GM12873 (cell line): ENCODE measurements at regions not wholly inside any gene's neighbourhood (a gene's known extent, or its start where the extent isn't known, plus 50 kb on each side); places are given as distances from the start of the nearest gene placed in this dataset.

Source experiments
- TF ChIP-seq, protein P1 (sequence below): IDR thresholded peaks from 2 replicates; pipeline ENCODE4 v1.5.1; 2012; ENCODE audit warnings: low read depth, mild to moderate bottlenecking, moderate library complexity, low read length, control low read depth; ENCODE audit not compliant: insufficient read depth; ENCODE audit errors: missing control alignments

DNA sequence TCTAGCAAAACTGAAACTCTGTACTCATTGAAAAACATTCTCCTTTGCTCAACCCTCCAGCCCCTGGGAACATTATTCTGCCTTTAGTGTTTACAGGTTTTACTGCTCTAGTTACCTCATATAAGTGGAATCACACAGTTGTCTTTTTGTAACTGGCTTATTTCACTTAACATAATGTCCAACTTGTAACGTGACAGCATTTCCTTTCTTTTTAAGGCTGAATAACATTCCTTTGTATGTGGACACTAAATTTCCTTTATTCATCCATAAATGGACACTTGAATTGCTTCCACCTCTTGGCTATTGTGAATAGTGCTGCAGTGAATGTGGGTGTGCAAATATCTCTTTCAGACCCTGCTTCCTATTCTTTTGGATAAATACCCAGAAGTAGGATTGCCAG is 144.9 kb downstream of the ACTR3 start:
- TF ChIP-seq, protein P1, sequence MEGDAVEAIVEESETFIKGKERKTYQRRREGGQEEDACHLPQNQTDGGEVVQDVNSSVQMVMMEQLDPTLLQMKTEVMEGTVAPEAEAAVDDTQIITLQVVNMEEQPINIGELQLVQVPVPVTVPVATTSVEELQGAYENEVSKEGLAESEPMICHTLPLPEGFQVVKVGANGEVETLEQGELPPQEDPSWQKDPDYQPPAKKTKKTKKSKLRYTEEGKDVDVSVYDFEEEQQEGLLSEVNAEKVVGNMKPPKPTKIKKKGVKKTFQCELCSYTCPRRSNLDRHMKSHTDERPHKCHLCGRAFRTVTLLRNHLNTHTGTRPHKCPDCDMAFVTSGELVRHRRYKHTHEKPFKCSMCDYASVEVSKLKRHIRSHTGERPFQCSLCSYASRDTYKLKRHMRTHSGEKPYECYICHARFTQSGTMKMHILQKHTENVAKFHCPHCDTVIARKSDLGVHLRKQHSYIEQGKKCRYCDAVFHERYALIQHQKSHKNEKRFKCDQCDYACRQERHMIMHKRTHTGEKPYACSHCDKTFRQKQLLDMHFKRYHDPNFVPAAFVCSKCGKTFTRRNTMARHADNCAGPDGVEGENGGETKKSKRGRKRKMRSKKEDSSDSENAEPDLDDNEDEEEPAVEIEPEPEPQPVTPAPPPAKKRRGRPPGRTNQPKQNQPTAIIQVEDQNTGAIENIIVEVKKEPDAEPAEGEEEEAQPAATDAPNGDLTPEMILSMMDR: no peak

DNA sequence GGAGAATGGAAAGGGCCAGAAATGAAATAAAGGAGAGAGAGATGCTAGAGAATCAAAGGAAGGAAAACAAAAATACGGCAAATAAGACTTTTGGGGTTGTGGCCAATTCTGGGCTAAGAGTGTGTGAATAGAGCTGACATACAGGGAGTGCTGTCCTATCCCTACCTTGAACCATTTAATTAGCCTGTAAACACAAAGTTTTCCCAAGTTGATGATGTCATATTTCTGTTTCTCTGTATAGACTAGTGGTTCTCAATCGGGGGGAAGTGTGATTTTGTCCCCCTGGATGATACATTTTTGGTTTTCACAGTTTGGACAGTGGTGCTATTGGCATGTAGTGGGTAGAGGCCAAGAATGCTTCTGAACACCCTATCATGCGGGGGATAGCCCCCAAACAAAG is 148.8 kb downstream of the ACTR3 start:
- TF ChIP-seq, protein P1: no peak

DNA sequence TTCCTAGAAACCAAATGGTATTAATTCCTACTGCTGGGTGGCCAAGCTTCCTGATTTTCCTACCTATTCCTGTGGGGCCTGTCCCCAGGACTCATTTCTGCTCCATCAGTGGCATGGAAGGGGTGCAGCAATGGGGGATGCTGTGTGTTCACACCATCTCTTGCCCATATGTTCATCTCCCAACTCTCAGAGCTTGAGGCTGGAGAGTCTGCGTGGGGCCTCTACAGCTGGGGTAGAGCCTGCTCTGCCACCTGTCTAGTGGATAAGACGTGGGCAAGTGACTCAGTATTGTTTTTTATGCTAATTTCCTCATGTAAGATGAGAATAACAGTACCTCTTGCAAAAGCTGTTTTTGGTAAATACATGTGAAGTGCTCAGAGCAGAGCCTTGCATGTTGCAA is 149.8 kb downstream of the ACTR3 start:
- TF ChIP-seq, protein P1: no peak

DNA sequence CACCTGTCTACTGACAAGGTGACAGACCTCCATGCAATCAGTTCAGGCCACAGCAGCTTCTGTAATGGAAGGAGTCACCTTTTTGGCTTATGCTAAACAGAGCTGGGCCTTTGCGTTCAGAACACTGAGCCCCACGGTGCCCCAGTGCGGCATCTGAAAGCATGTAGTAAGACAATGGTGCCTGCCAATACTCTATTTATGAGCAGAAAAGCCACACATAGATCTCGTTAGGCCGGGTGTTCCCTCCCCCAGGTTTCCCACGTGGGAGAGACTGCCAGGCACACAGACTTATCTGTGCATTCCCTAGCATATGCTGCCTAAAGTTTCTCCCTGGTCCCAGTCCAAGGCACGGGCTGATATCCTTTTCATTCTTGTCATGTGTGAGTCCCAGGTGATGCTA is 150.9 kb downstream of the ACTR3 start:
- TF ChIP-seq, protein P1: no peak

DNA sequence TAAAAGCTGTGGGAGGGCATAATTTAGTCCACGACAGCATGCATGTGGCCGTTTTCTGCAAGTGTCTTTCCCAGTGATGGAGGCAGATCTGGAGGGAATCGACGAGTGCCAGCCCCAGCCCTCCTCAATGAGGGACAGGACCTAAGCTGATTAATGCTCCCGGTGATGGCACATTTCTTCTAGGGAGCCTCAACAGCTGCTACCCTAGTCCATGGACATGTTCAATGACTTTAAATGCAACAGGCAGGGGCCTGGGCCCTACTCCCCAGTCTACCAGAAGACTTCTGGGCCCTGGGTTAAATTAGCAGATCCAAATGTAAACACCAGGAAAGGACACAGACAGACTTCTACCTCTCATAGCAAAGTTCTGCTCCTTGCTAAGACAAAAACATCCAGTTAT is 155.1 kb downstream of the ACTR3 start:
- TF ChIP-seq, protein P1: no peak

DNA sequence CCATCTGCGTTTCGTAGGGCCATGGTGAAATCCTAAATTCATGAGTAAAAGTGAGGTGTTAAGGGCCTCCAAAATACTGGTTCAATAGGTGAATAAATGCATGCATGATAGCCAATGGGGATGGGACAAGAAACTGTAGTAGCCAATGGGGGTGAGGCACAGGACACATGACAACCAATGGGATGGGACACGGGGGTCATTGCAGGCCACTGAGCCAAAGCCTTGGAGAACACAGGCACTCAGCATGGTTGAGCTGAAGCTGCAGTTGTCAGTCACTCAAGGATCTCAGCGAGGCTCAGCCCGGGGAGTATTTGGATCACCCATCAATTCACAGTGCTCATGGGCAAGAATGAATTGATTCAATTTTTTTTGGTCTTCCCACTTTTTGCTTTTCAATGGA is 156.5 kb downstream of the ACTR3 start:
- TF ChIP-seq, protein P1: no peak

DNA sequence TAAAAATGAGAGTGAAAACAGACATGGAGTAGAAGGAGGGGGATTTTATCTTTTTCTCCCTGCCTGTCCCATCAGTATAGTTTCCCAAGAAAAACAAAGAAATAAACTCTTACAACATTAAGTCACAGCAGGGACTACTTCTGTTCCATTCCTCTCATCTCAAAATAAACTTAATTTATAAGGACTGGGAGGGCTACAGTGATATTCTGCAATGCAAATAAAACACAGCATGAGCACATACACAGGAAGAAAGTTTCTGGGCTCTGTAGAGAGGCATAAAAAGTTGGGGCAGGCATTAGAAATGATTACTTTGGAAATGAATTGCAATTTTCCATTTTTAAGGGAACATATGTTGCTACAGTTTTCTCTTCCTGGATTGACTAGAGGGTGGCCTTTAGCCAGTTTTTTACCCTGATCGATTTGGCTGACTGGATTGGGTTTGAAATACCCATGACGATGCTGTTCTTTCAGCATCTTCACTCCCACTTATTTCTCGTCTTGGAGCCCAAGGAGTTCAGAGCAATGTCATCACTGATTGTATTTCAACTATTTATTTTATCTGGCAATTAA is 157.1 kb downstream of the ACTR3 start:
- TF ChIP-seq, protein P1: no peak
